HG03558 (cell line): ENCODE measurements at regions not wholly inside any gene's neighbourhood (a gene's known extent, or its start where the extent isn't known, plus 50 kb on each side); places are given as distances from the start of the nearest gene placed in this dataset.

Experiments used
- ATAC-seq: cut with Tn5 transposase; IDR thresholded peaks from one replicate; pipeline ENCODE4 v1.9.1; 2021; ENCODE audit warnings: moderate number of reproducible peaks; ENCODE audit not compliant: unreplicated experiment; ENCODE audit errors: extremely low read depth

GRCh38 chr1:218803351-218803997, 370.2 kb upstream of the LYPLAL1 start:
- no peak for ATAC-seq

DNA sequence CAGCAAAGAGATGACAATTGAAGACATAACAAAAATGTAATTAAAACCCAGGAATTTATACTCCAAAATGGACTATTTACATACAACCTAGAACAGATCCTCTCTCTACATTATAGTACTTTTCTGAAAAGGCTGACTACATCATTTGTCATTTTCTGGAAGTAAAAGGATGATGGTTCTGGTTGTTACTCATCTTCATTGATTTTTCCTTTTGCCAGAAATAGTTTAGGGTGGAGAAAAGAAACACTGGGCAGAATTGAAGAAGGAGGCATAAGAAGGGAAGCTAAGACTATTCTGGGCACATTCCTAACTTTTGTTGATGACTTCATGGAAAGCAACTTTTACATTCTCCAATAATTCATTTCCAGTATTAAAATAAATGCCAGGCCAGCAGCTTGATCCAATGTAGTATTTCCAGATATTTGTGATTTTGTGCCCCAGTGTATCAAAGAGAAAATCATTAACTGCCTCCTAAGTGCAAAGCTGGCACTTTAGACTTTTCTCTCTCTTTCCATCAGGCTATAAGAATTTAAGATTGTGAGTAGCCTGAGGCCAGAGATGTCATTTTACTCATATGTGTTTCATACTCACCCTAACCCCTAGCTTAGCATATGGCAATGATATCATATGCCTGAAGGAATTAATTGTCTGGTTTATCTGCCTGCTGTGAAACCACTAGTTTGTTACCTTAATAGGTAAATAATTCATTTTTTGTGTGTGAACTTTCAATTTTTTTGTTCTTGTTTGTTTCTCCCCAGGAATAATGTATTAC, 369.5 kb upstream of the LYPLAL1 start:
- no peak for ATAC-seq

DNA sequence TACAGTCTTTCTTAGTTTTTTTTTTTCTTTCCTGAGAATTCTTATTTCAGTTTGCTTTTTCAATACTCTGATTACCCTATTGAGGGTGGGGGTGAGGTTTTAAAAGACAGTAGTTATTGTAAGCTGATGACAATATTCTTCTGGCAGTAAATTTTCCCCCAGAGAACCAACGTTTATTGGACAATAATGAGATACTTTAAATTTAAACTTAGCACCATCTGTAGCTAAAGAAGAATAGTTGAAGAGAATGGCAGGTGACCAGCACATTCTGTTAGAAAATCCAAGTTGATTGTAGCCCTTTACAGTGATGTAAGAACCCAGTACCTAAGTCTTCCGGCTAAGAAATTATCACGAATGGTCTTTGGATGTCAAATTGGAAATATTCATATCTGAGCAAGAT, 364.6 kb upstream of the LYPLAL1 start:
- ATAC-seq: no peak

- no peak for ATAC-seq
These were observed 364.1 kb upstream of the LYPLAL1 start for GRCh38 chr1:218809625-218810024.

GRCh38 chr1:218810306-218810705, 363.4 kb upstream of the LYPLAL1 start:
- no peak for ATAC-seq

GRCh38 chr1:218811497-218811896, 362.2 kb upstream of the LYPLAL1 start:
- no peak for ATAC-seq

- no peak for ATAC-seq
These were observed 361.3 kb upstream of the LYPLAL1 start for GRCh38 chr1:218812360-218812759.

DNA sequence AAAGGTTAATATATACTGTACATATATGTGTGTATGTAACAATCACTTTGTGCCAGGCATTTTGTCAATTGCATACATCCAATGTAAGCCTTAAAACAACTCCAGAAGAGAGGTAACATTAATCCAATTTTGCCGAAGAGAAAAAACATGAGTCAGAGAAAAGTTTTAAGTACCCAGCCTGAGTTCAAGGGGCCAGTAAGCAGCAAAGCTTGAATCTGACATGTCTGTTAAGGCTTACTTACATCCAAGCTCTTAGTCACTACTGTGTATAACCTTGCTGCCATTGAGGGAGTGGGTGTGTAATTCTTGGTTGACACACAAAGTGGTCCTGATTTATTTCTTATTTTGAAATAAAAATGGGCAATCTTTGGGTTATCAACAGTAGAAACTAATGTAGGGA, 360.4 kb upstream of the LYPLAL1 start:
- ATAC-seq: no peak

DNA sequence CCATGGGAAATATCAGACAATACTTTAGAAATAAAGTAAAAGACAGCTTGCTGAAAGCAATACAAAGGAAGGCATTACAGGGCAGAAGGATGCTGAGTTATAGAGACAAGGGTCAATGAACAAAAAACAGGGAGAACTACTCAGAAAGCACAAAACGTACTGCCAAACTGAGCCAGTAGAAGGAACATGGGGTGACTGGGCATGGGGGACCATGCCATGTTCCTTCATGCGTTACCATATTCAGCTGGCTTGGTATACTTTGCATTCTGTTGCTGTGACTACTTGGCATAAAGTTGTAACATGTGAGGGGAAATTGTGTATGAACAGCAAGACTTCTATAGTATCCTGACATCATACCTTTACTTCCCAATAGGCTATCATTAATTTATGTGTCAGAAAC, 358.6 kb upstream of the LYPLAL1 start:
- no peak for ATAC-seq

- ATAC-seq: no peak
These were observed 356.6 kb upstream of the LYPLAL1 start for GRCh38 chr1:218817071-218817470.

- no peak for ATAC-seq
These were observed 355.8 kb upstream of the LYPLAL1 start for GRCh38 chr1:218817691-218818465.

DNA sequence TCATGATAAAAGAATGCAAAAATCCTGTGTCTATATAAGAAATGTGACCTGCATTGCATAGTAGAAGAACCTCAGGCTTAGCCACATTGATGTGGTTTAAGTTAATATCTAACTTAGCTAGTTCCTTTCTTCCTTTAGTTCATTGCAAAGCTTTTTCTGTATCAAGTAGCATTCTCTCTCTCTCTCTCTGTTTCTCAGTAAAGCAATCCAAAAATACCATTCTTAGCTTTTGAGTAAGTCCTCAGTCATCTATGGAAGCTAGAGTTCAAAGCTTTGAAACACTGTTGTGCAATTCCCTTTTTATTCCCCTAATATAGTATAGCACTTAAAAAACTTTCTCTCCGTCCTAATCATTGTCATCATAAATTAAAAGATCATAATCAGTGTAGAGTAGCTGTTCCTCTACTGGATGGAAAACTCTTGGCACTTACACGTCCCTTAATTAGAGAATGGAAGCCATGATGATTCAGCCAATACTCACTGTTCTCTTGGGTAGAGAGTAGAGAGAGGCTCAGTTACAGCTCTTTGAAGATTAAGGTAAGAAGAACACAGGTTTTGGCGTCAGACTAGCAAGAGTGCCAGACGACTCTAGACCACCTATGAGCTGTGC, 350.3 kb upstream of the LYPLAL1 start:
- ATAC-seq: no peak

DNA sequence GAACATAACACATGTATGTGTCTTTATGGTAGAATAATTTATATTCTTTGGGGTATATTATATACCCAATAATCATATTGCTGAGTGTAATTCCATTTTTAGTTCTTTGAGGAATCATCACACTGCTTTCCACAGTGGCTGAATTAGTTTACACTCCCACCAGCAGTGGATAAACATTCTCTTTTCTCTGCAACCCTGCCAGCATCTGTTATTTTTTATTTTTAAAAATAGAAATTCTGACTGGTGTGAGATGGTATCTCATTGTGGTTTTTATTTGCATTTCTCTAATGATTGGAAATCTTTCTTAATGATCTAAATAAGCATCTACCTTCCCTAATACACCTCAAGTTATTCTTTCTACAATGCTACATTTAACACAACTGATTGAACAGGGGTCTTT, 346.2 kb upstream of the LYPLAL1 start:
- ATAC-seq: no peak

DNA sequence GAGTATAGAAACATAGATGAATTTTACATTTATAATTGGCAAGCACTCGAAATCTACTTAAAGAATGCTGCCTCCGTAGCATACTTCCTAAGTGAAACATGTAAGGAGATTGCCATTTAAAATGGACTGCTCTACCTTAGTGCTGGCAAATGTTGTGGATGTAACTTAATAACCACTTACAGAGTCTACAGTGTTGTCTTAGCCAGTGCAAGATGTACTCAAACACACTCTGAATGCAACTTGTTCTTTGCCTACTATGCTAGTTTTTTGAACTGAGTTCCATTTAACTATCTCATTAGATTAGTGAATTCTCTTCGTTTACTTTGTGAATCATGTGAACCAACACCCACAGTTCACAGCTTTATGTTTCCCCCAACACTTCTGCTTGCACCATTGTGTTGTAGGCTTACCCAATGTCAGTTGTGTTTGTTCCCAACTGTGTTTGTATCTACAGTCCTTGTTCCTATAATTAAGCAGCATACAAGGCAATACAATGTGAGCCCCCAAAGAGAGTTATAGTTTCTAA, 345.5 kb upstream of the LYPLAL1 start:
- no peak for ATAC-seq

DNA sequence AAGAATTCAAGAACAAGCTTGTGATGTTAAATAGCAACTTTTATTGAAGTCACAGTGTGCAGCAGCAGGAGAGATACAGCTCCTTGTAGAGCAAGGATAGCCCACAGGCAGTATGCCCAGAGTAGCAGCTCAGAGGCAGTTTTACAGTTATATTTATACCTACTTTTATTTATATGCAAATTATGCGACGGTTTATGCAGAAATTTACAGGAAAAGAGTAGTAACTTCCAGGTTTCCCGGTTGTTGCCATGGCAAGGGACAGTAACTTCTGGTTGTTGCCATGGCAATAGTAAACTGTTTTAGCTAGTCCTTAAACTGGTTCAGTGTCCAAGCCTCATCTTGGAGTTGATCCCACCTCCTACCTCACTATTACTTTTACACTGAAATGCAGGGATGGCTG, 344.6 kb upstream of the LYPLAL1 start:
- no peak for ATAC-seq

- ATAC-seq: no peak
These were observed 338.1 kb upstream of the LYPLAL1 start for GRCh38 chr1:218835609-218836008.

GRCh38 chr1:218836264-218836663, 337.4 kb upstream of the LYPLAL1 start:
- ATAC-seq: no peak

DNA sequence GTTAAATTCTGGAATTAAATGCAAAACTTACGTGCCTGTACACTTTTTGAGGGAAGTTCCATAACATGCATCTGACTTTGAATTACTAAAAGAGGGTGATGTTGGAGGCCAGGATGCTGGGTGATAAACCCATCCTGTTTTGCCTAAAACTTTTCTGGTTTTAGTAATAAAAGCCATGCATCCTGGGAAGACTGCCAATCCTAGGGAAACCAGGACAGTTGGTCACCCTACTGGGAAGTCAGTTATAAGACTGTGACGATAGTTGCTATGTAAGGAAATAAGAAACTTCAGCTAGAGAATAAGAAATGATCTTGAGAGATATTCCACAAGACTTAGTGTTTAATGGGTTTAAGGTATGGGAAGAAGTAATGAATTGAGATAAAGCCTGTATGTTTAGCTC, 336.6 kb upstream of the LYPLAL1 start:
- ATAC-seq: no peak

GRCh38 chr1:218845589-218845988, 328.1 kb upstream of the LYPLAL1 start:
- ATAC-seq: no peak

- no peak for ATAC-seq
These were observed 327.5 kb upstream of the LYPLAL1 start for GRCh38 chr1:218846181-218846580.
